A172 (cell line): ENCODE measurements at regions not wholly inside any gene's neighbourhood (a gene's known extent, or its start where the extent isn't known, plus 50 kb on each side); places are given as distances from the start of the nearest gene placed in this dataset.

ENCODE experiments used
- DNase-seq: peaks from one replicate; pipeline ENCODE4 v3.0.0-alpha.2; 2015; ENCODE audit warnings: low spot score

DNA sequence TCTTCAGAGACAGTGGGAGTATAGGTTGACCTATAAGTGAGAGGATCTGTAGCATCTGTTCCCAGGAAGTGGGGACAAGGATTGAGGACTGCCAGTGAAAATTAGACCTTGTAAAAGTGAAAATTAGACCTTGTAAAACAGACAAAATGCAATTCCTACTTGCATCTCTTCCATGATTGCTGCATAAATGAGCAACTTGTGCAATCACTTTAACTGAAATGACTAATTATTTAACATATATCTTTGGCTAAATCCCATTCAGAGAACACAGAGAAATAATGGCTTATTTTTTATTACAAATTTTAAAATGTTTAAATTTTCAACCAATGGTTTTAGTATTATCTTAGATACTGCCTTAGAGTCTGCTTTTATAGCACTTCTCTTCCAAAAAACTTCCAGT is 67.2 kb upstream of the NABP1 start:
- DNase-seq: no peak

DNA sequence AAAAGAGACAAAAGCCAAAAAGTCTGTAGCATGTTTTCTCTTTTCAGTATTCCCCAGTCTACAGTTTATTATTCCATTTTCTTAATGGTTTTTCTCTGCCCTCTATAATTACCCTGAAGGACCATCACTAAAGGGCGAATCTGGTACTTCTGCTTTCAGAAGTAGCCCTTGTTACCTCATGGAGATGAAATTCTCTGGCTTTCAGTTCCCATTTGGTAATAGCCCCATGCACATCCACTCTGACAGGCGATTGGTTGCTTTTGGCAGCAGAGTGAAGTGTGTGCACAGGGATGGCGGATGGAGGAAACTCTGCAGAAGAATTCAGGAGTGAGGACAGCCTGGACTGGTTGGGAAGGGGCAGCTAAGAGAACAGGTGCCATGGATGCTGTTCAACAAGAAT is 66.3 kb upstream of the NABP1 start:
- DNase-seq: peak; percentile 10

DNA sequence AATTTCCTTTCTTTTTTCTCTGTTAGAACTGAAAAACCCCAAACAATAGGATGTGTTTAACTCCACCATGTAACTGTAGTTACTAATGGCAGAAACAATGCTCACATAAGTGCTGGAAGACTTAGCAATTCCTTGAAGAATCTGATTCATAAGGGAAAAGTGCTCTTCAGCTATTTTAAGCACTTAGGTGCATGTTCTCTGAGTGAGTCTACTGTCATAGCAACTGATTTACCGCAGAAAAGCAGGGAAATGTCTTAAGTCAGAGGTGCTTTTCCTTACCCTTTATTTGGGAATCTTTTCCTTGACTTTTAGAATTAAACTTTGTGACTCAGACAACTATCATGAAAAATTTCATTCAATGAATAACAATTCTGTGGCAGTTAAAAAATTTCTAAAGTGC is 65.4 kb upstream of the NABP1 start:
- peak; percentile 93 for DNase-seq

DNA sequence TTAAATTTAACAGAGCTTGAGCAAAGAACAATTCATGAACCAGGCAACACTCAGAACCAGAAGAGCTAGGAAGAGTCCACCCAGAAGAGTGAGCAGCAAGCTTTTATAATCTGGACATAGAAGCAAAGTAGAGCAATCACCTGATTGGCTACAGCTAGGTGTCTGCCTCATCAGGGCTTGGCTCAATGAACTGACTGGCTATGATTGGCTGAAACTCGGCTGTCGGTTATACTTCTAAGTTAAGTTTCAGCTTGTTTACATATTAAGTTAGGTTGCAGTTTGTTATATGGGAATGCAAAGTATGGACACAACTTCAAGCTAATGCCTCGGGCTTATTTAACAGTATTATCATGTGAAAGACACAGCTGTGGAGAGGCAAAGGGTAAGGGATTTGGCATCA is 63.2 kb upstream of the NABP1 start:
- no peak for DNase-seq

DNA sequence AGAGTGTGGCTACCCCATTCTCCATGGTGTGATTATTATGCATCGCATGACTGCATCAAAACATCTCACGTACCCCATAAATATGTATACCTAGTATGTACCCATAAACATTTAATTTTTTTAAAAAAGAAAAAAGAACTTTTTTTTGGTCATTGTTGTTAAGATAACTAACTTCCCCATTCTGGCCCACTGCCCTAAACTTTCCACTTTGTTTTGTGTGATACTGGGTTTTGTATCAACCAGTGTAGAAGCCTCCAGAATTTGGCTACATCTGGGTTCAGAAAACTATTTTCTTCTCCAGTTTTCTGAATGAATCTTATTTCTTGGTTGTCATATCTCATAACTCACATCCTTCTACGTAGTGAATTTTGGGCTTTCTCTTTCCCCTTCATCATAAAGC is 62.3 kb upstream of the NABP1 start:
- DNase-seq: no peak

DNA sequence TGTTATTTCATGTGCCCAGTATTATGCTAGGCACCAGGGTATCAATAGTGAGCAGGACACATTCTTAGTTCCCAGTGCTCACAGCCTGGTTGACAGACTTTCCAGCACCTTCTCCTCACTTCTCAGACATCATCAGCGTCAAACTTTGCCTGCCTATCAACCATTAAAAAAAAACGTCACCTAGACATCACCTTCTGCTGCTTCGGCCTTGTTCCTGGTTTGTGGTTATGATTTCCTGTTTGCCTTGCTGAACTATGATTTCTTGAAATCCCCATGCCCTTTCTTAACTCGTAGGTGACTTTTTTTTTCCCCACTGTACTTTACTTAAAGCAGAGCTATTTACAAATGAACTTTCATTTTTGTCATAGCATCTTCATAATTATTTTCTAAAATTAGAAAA is 60.4 kb upstream of the NABP1 start:
- DNase-seq: peak; percentile 44

DNA sequence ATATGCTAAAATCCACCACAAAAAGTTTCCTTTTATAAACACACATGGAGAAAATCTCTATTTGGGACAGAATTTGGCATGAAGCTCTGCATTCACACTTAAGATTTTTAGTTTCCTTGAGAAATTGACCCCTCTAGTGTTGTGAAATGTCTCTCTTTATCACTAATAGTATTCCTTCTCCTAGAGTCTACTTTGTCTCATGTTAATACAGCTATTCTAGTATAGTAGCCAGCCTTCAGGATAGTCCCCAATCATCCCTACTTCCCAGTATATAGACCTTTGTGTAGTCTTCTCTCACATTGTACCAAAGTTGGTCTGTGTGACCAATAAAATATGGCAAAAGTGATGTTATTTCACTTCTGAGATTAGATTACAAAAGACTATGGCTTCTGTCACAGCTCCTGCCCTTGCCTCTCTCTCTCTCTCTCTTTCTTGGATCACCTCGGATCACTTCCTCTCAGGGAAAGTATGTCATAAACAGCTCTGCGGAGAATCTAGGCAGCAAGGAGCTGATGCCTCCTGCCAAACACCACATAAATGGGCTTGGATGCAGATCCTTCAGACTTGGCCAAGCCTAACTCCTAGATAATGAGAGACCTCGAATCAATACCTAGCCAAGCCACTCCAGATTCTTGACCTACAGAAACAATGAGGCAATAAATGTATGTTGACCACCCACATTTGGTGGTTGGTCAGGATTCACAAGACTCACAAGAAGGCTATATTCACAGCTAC is 59.7 kb upstream of the NABP1 start:
- no peak for DNase-seq

DNA sequence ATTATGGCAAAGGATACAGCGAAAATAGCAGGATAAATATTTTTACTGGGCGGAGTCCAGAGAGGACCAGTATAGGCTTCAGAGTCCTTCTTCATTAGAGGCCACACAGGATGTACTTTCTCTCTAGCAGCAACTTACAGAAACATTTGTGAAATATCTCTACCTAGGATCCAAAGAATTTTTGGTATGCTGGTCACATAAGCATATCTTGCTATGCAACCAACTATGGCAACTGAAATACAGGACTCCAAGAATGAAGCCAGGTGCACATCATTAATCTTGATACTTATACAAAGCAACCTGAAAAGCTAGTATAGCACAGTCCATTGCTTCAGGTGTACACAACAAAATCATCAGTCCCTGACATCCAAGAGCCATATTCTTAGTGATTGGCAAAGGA is 59.1 kb upstream of the NABP1 start:
- DNase-seq: peak; percentile 16

DNA sequence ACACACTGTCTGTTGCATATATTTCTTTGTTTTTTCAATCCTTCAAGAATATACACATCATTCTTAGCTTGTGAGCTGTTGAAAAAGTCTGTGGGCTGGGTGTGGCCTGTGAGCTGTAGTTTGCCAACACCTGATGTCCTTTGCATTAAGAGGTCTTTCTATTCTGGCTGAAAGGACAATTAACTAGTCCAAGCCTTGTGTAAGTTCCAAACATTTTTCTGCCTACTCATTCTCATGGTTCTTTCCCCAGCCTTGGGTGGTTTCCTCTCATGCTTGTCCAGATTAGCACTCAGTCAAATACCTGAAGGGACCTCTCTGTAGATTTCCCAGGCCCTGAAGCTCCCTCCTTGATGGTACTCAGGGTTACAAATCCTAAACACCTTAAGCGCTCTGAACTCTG is 57.8 kb upstream of the NABP1 start:
- peak; percentile 66 for DNase-seq

DNA sequence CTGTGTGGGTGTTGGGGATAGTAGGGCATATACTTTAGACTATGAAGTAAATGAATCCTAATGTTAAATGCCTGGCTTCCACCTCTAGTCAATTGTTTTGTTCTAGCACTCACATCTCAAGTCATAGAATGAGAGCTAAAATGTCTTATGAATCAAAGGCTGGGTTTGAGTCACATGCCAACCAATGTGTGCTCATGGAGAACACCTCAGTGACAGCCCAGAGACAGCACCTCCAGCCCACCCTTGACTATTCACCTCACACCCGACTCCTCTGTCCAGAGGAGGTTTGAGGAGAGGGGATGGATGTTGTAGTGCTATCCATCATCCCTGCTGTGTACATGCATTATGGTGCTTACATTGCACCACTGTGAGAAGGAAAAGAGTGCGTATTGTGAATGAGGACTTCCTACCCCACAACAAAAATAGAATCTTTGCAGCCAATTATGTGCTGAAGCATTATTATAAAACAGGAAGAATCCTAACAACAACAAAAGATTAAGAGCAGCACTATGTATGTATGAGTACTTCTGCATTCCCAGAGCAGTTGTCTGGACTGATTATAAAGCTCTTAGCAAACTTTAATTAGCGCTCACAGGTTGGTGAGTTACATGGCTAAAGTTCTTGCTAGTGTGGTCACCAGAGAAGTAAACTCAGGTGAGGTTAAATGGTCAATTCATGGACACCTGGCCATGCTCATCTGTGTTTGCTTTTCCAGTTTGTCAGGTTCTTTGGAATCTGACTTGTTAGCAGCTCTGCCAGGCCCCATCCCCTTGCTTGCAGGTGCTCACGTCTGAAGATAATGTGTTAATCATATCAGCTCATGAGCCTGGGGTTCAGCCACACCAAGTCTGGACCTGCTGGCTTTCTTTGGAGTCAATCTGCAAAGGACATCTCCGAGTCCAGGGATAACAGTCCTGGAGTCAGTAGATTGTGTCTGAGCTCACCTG is 55.3 kb upstream of the NABP1 start:
- DNase-seq: no peak

DNA sequence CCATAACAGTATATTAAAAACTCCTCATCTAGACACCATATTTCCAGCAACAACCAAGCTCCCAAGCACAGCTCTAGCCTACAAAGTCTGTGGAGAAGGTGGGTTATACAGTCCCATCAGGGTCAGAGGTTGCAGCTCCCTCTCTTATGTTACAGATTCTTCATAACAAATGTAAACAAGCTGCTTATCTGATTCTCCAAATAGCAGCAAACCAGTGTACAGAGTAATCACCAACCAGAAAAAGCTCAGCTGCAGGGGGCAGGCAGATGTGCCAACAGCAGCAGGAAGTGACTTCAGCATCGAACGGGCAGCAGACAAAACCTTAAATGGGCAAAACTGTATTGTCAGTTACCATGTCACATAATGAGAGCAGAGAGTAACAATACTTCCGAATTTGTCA is 52.9 kb upstream of the NABP1 start:
- DNase-seq: peak; percentile 86

DNA sequence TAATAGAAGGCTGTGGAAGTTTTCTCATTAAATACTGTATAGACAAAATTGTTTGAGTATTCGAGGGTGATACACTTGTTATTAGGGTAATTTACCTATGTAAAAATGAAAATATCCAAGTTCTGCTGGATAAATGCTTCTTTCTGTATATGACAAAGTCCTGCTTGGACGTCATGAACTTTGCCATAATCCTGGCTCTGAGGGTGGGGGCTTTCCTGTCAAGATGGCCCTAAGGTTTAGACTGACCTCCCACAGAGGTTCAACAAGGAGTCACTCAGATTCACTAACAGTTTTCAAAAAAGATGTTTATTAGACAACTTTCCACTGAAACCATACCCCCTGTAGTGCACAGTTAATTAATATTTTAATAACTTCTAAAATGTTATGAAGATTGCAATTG is 52.5 kb upstream of the NABP1 start:
- no peak for DNase-seq

DNA sequence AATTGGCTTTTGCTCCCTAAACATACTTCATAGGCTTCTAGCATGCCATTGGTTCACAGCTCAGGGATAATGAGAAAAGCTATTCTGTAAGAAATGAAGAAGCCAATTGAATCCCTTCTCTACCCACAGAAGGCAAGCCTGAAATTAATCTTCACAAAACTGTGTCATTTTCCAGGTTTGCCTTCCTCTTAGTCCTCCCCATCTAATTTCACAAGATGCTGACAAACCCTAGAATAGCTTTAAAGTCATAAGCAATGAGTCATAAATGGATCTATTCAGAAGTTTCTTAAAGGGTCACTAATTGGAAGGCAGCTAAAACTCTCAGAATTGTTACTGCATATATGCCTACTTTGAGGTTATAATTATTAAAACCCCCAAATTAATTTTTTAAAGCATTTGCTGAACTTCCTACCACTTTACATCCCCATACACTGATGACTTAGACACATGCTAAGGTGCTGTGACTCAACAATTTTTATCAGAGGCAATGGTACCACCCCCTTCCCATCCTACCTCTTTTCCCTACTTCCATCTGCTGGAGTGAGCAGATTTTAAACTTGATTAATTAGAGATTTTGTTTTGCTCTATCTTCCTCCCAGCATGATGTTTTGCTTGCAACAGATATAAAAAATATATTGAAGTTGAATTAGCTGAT is 51.3 kb upstream of the NABP1 start:
- DNase-seq: peak; percentile 78

DNA sequence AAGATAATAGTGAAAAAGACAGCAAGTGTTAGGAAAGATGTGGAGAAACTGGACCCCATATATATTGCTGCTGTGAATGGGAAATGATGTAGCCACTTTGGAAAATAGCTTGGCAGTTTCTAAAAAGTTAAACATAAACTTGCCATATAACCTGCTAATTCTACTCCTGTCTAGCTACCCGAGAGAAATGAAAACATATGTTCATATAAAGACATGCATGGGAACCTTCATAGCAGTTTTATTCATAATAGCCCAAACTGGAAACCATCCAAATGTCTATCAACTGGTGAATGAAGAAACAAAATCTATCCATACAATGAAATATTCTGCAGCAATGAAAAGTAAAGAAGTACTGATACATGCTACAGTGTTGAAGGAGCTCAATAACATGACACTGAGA is 50.4 kb upstream of the NABP1 start:
- DNase-seq: no peak
